Astrocyte of the spinal cord (primary cell): ENCODE measurements at regions not wholly inside any gene's neighbourhood (a gene's known extent, or its start where the extent isn't known, plus 50 kb on each side); places are given as distances from the start of the nearest gene placed in this dataset.

Source experiments
- DNase-seq: peaks from one replicate; pipeline ENCODE4 v3.0.0; 2011; ENCODE audit warnings: low read depth, low spot score
- H3K4me3 ChIP-seq: 2 replicates; pipeline ENCODE4 v1.5.1; 2011; ENCODE audit warnings: low read depth, mild to moderate bottlenecking, low read length, moderate library complexity
- CTCF ChIP-seq: IDR thresholded peaks from 2 replicates; pipeline ENCODE4 v1.5.1; 2012; ENCODE audit warnings: low read depth, mild to moderate bottlenecking, low read length, inconsistent platforms
- in situ Hi-C: cut with HindIII; loops from 2 replicates; pipeline ENCODE4 v1.10.0; 2017; ENCODE audit warnings: low sequenced_read_pairs

- H3K4me3 ChIP-seq, result no peak overlapping the region
- DNase-seq, result no peak
- no peak for TF ChIP-seq CTCF
- in situ Hi-C loops, result no loop called here
These were observed 177.8 kb upstream of the USP15 start for GRCh38 chr12:62082448-62082847.

GRCh38 chr12:62098132-62098531 is 162.1 kb upstream of the USP15 start:
- in situ Hi-C loops, result no loop called here

GRCh38 chr12:62103748-62104147 is 156.5 kb upstream of the USP15 start:
- no peak overlapping the region for H3K4me3 ChIP-seq
- DNase-seq, result no peak
- in situ Hi-C loops, result no loop called here
- TF ChIP-seq CTCF, result no peak

More at GRCh38 chr12:62098132-62098531, 162.1 kb upstream of the USP15 start:
- TF ChIP-seq CTCF, result no peak
- DNase-seq, result no peak
- no peak overlapping the region for H3K4me3 ChIP-seq

- TF ChIP-seq CTCF, result no peak
- no peak for DNase-seq
- no peak overlapping the region for H3K4me3 ChIP-seq
- in situ Hi-C loops, result no loop called here
These were observed 153.5 kb upstream of the USP15 start for GRCh38 chr12:62106547-62107185.

GRCh38 chr12:62113366-62114011 is 146.7 kb upstream of the USP15 start:
- TF ChIP-seq CTCF, result no peak
- in situ Hi-C loops, result no loop called here
- DNase-seq, result no peak
- H3K4me3 ChIP-seq, result no peak overlapping the region

- no peak for DNase-seq
- in situ Hi-C loops, result no loop called here
- TF ChIP-seq CTCF, result no peak
- H3K4me3 ChIP-seq, result no peak overlapping the region
These were observed 143.2 kb upstream of the USP15 start for GRCh38 chr12:62116986-62117385.
